K562 (cell line): ENCODE measurements at regions not wholly inside any gene's neighbourhood (a gene's known extent, or its start where the extent isn't known, plus 50 kb on each side); places are given as distances from the start of the nearest gene placed in this dataset.

Source experiments
- ATAC-seq: fragments of 200-7000 bp; cut with Tn5 transposase; 3 replicates; pipeline ENCODE4 v1.9.1; 2020; ENCODE audit warnings: moderate library complexity
- BruUV-seq: library from RNA; stranded (reverse); fragments of 400-500 nt; replicated peaks from 2 replicates; lab custom pipeline; 2021; lab: Mats Ljungman, UMichigan
- CTCF ChIA-PET: fragments of 300-600 bp; formaldehyde crosslinking; extraction: SDS; loops from one replicate; lab custom pipeline; 2021; ENCODE audit warnings: low intra/inter-chr PET ratio; lab: Yijun Ruan, JAX
- POLR2A ChIA-PET: fragments of 300-600, 350-650 bp; sonication (Branson Sonifier 250); formaldehyde crosslinking; extraction: SDS; loops from one replicate; lab custom pipeline; 2021; ENCODE audit warnings: antibody characterized with exemption, inconsistent platforms; lab: Yijun Ruan, JAX
- DNase-seq, 4 experiments: peaks; one replicate each; pipeline versions ENCODE4 v3.0.0 to v3.0.0-alpha.2; 2011 to 2018; ENCODE audit warnings: low spot score in 3 of 4, mixed read lengths in 3 of 4; ENCODE audit errors: extremely low read depth in 1 of 4
- FAIRE-seq: peaks from 2 replicates; lab custom pipeline; 2011; peaks lifted over from hg19 to GRCh38; lab: Jason Lieb, UNC
- H2AFZ ChIP-seq: 2 replicates; pipeline ENCODE4 v1.6.0; 2011; ENCODE audit warnings: low read depth, low read length, control low read depth, inconsistent platforms
- H3K27ac ChIP-seq: fragments of 200-600 bp; 3 replicates; pipeline ENCODE4 v1.8.0; 2011; ENCODE audit warnings: low read depth, mild to moderate bottlenecking, control low read depth, inconsistent platforms, low read length, moderate library complexity, mixed read lengths; ENCODE audit errors: extremely low read depth
- H3K27me3 ChIP-seq, 2 experiments: fragments of 300-600 bp in 1 of 2; 2 replicates in 1 of 2; 3 replicates in 1 of 2; pipeline versions ENCODE4 v1.6.0 to v1.8.0; 2011; ENCODE audit warnings: inconsistent platforms in 2 of 2, low read length in 2 of 2, mild to moderate bottlenecking in 1 of 2, mixed read lengths in 1 of 2, moderate library complexity in 1 of 2; ENCODE audit not compliant: control insufficient read depth in 2 of 2, insufficient read depth in 2 of 2
- H3K36me3 ChIP-seq: fragments of 300-600 bp; 3 replicates; pipeline ENCODE4 v1.8.0; 2011; ENCODE audit warnings: mild to moderate bottlenecking, low read length, inconsistent platforms; ENCODE audit not compliant: control insufficient read depth, insufficient read depth
- H3K4me1 ChIP-seq, 2 experiments: fragments of 200-600 bp in 1 of 2; replicated peaks in 1 of 2; 2 replicates in 1 of 2; 3 replicates in 1 of 2; pipeline versions ENCODE4 v1.5.1 to v1.8.0; 2011; ENCODE audit warnings: inconsistent platforms in 2 of 2, low read length in 2 of 2, mild to moderate bottlenecking in 1 of 2, mixed read lengths in 1 of 2, moderate library complexity in 1 of 2; ENCODE audit not compliant: control insufficient read depth in 2 of 2, insufficient read depth in 2 of 2
- H3K4me2 ChIP-seq: 2 replicates; pipeline ENCODE4 v1.6.1; 2011; ENCODE audit warnings: low read length, control low read depth, inconsistent platforms, mixed read lengths; ENCODE audit not compliant: insufficient read depth
- H3K4me3 ChIP-seq: fragments of 200-600 bp; sonication (generic), shearing (Covaris generic); 2 replicates; pipeline ENCODE4 v1.5.1; 2016; ENCODE audit warnings: control low read depth, inconsistent platforms
- H3K79me2 ChIP-seq: fragments of 200-600 bp; 3 replicates; pipeline ENCODE4 v1.8.0; 2011; ENCODE audit warnings: low read length, inconsistent platforms; ENCODE audit not compliant: control insufficient read depth, insufficient read depth
- H3K9ac ChIP-seq, 2 experiments: 2 replicates each; pipeline versions ENCODE4 v1.6.0 to v1.6.1; 2011; ENCODE audit warnings: low read depth in 2 of 2, low read length in 2 of 2, control low read depth in 1 of 2, inconsistent platforms in 1 of 2, mild to moderate bottlenecking in 1 of 2, mixed read lengths in 1 of 2; ENCODE audit not compliant: insufficient read depth in 1 of 2
- H3K9me1 ChIP-seq: one replicate; pipeline ENCODE4 v1.6.0; 2011; ENCODE audit warnings: inconsistent platforms, mild to moderate bottlenecking, low read length, moderate library complexity; ENCODE audit not compliant: control insufficient read depth, insufficient read depth
- H3K9me3 ChIP-seq: replicated peaks from 2 replicates; pipeline ENCODE4 v1.5.1; 2011; ENCODE audit warnings: low read depth, low read length, inconsistent platforms; ENCODE audit not compliant: control insufficient read depth, insufficient read depth
- H4K20me1 ChIP-seq: replicated peaks from 2 replicates; pipeline ENCODE4 v1.6.1; 2011; ENCODE audit warnings: low read length, inconsistent platforms, mixed read lengths; ENCODE audit not compliant: control insufficient read depth, insufficient read depth
- ATF7 ChIP-seq: fragments of 450-650 bp; IDR thresholded peaks from 2 replicates; pipeline ENCODE4 v1.7.1; 2014; ENCODE audit warnings: mild to moderate bottlenecking, moderate library complexity
- CCNT2 ChIP-seq: IDR thresholded peaks from 2 replicates; pipeline ENCODE4 v1.6.1; 2011; ENCODE audit warnings: borderline replicate concordance, low read depth, mild to moderate bottlenecking, moderate library complexity, mixed read lengths, low read length; ENCODE audit not compliant: insufficient read length; ENCODE audit errors: extremely low read depth
- CTBP1 ChIP-seq: fragments of 450-650 bp; IDR thresholded peaks from 2 replicates; pipeline ENCODE4 v1.6.1; 2016; ENCODE audit warnings: borderline replicate concordance
- E2F3 ChIP-seq: fragments of 250-450 bp; sonication (Bioruptor Pico); IDR thresholded peaks from 2 replicates; pipeline ENCODE4 v1.4.0; 2020; ENCODE audit warnings: mild to moderate bottlenecking
- HMG20A ChIP-seq: fragments of 450-650 bp; formaldehyde crosslinking; conservative IDR thresholded peaks from 2 replicates; pipeline ENCODE4 v1.4.0; 2020; ENCODE audit warnings: mild to moderate bottlenecking, mixed read lengths
- HOMEZ ChIP-seq: fragments of 250-450 bp; sonication (Bioruptor Pico); IDR thresholded peaks from 2 replicates; pipeline ENCODE4 v1.4.0; 2020; ENCODE audit warnings: mild to moderate bottlenecking, moderate library complexity
- JUNB ChIP-seq: fragments of 450-650 bp; formaldehyde crosslinking; conservative IDR thresholded peaks from 2 replicates; pipeline ENCODE4 v1.4.0; 2020; ENCODE audit warnings: mild to moderate bottlenecking
- MCM3 ChIP-seq: fragments of 450-650 bp; IDR thresholded peaks from 2 replicates; pipeline ENCODE4 v1.6.1; 2016
- PCBP1 ChIP-seq: fragments of 200-400 bp; formaldehyde crosslinking; IDR thresholded peaks from 2 replicates; pipeline ENCODE4 v1.6.1; 2018; ENCODE audit warnings: mild to moderate bottlenecking, low read depth, low read length; ENCODE audit not compliant: poor library complexity, severe bottlenecking
- RUNX1 ChIP-seq: sonication (generic); IDR thresholded peaks from 2 replicates; pipeline ENCODE4 v1.6.1; 2016; ENCODE audit warnings: antibody characterized with exemption, low read depth
- SAFB2 ChIP-seq: fragments of 200-400 bp; formaldehyde crosslinking; IDR thresholded peaks from 2 replicates; pipeline ENCODE4 v1.6.1; 2018; ENCODE audit warnings: borderline replicate concordance, low read length, low read depth, moderate library complexity; ENCODE audit not compliant: severe bottlenecking
- ZHX1 ChIP-seq: fragments of 150-350 bp; conservative IDR thresholded peaks from 2 replicates; pipeline ENCODE4 v1.6.1; 2014; ENCODE audit warnings: low read length
- ZKSCAN1 ChIP-seq: fragments of 150-350 bp; IDR thresholded peaks from 2 replicates; pipeline ENCODE4 v1.6.1; 2016; ENCODE audit warnings: low read depth, low read length
- ZNF277 ChIP-seq: fragments of 250-450 bp; sonication (Bioruptor Pico); IDR thresholded peaks from 2 replicates; pipeline ENCODE4 v1.8.0; 2022; ENCODE audit warnings: inconsistent platforms, mild to moderate bottlenecking, moderate library complexity, borderline replicate concordance
- WGBS: fragments of 100-300 bp; shearing (Covaris generic); methylation state at CpG from one replicate; pipeline ENCODE4 v1.1.6; 2016; ENCODE audit warnings: low coverage, mixed read lengths; ENCODE audit not compliant: insufficient coverage; ENCODE audit errors: missing lambda C conversion rate; 5-methylcytosine and 5-hydroxymethylcytosine counted together
- in situ Hi-C: fragments of 300-500 bp; cut with MboI; formaldehyde crosslinking; loops from 4 replicates; pipeline ENCODE4 v1.15.0; 2018; ENCODE audit warnings: inconsistent platforms, mixed read lengths
- intact Hi-C: fragments of 100-400 bp; cut with micrococcal nuclease; formaldehyde crosslinking; loops from 2 replicates; pipeline ENCODE4 v1.14.2; 2022

- WGBS: 8% methylated on average over 59 of the region's 59 CpGs
- no peaks in the 10 kb centered on the region for H3K36me3 ChIP-seq
- H3K4me3 ChIP-seq: peak overlapping the region; percentile 25
- DNase-seq (peak; percentile 94 to 100 (median 100)), FAIRE-seq (peak; percentile 85), ATAC-seq (peak; percentile 96)
- peak overlapping the region; percentile 85 for H3K4me2 ChIP-seq
- no TSS peak for BruUV-seq
- H3K27me3 ChIP-seq: peaks cover 0 to 6% of the 10 kb centered on the region in 2 experiments; a peak in 1 of 5 replicates
- H3K27ac ChIP-seq: peak overlapping the region; percentile 69
- H4K20me1 ChIP-seq: no peaks in the 10 kb centered on the region
- ChIA-PET CTCF (interaction anchor here (0.7 to 3.2 kb wide), 6 partner anchors 15 to 135 kb away, joined by 3 to 43 read pairs (median 14); no protein-coding TSS in a partner anchor), POLR2A (interaction anchor here (0.5 to 1.7 kb wide), 14 partner anchors 10 to 384 kb away, joined by 3 to 5 read pairs (median 4); no protein-coding TSS in a partner anchor)
- no peaks in the 10 kb centered on the region for H3K79me2 ChIP-seq
- peak overlapping the region; percentile 99 for H2AFZ ChIP-seq
- peak overlapping the region; percentile 61 to 91; a peak in 3 of 4 replicates for H3K9ac ChIP-seq
- in situ Hi-C loops (no loop called here), intact Hi-C loops (loop anchor here (1.0 to 10.0 kb wide), 7 partner anchors 40 to 249 kb away; no protein-coding TSS in a partner anchor)
- H3K9me1 ChIP-seq: no peaks in the 10 kb centered on the region
- peaks cover 19 to 24% of the 10 kb centered on the region in 2 experiments for H3K4me1 ChIP-seq
- no peaks in the 10 kb centered on the region for H3K9me3 ChIP-seq
- TF ChIP-seq RUNX1 (no peak), CTBP1 (peak; percentile 92), CCNT2 (peak; percentile 83), ZNF277 (CRISPR knock-in tag) (no peak), HOMEZ (CRISPR knock-in tag) (peak; percentile 90; the same call in 1 of the 2 replicates), ZHX1 (0 out of 2 replicates have a peak, but pooled peaks have one; percentile 74), SAFB2 (no peak), PCBP1 (peak; percentile 64), ZKSCAN1 (peak; percentile 62; the same call in 1 of the 2 replicates), E2F3 (CRISPR knock-in tag) (peak; percentile 80), MCM3 (no peak), HMG20A (CRISPR knock-in tag) (no peak), ATF7 (peak; percentile 81), JUNB (CRISPR knock-in tag) (no peak)
These were observed 52.7 kb upstream of the CD34 start for GRCh38 chr1:207963427-207964194.
